GM19438 (cell line): ENCODE measurements at regions not wholly inside any gene's neighbourhood (a gene's known extent, or its start where the extent isn't known, plus 50 kb on each side); places are given as distances from the start of the nearest gene placed in this dataset.

Source experiments
- ATAC-seq: cut with Tn5 transposase; IDR thresholded peaks from one replicate; pipeline ENCODE4 v1.9.1; 2021; ENCODE audit warnings: low read depth; ENCODE audit not compliant: unreplicated experiment

- ATAC-seq: no peak
Measured at GRCh38 chr12:16766736-16767135, 160.8 kb upstream of the LMO3 start.

GRCh38 chr12:16763901-16764300, 157.9 kb upstream of the LMO3 start:
- ATAC-seq: no peak

DNA sequence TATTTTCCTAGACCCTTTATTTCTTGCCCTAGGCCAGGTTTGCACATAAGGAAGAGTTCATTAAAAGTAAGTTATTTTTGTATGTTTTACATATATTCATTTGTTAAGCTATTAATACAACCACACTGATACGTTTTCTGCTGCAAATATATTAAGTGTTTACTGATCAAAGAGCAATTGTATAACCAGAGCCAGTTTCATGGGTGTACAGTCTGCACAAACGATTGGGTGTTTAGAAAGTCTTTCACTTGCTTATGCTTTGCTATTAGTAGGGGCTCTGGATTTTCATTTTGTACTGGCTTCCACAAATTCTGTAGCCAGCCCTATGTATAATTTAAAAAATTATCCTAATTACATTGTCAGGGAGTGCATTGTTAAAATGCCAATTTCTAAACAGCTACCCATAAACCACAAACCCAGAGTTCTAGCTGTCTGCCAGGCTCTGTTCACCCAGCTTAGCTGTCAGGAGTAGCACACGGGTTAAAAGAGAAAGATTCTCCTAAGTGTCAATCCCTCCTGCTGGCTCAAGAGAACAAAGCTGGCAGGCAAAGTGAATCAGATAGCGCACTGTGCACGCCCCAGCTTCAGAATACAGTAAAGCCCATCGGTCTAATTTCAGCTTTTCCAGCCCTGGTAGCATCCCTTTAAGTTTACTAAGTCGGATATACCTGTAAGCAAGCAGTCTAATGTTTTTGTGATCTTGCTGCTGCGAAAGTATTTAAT, 151.0 kb upstream of the LMO3 start:
- ATAC-seq: no peak

DNA sequence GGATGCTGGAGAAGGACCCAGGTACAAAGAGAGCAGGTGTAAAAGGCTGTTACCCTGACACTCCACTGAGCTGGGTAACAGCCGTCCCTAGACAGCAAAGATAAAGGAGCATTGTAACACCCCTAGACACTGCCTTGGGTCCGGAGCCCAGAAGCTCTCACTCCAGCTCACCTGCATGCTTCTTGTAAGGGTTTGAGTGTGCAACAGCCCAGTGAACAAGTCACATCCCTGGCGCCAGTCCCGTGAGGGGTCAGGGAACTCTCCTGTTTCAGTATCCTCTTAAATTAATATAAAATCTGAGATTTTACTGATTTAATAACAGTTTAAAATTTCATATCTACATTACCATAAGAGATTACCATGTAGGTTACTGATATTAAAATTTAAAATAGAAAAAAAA, 124.8 kb upstream of the LMO3 start:
- ATAC-seq: no peak

GRCh38 chr12:16726879-16727278, 120.9 kb upstream of the LMO3 start:
- ATAC-seq: no peak

- no peak for ATAC-seq
Measured at GRCh38 chr12:16719713-16720416, 113.9 kb upstream of the LMO3 start.

GRCh38 chr12:16716928-16717327, 111.0 kb upstream of the LMO3 start:
- ATAC-seq: no peak

DNA sequence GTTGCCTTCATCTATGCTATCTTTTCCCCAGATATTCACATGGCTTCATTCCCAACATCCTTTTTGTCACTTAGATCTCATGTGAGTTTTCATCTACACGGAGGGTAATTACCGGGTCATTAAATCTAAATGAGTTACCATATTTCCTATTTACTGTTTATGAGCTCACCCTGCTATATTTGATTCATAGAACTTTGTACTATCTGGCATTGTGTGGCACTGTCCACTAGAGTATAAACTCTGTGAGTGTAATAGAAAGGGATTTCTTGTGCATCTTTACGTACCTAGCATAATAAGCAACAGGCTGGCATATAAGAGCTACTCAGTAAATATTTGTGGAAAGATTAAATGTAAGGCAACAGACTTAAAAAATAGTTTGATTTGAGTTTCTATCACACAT, 86.1 kb upstream of the LMO3 start:
- no peak for ATAC-seq

DNA sequence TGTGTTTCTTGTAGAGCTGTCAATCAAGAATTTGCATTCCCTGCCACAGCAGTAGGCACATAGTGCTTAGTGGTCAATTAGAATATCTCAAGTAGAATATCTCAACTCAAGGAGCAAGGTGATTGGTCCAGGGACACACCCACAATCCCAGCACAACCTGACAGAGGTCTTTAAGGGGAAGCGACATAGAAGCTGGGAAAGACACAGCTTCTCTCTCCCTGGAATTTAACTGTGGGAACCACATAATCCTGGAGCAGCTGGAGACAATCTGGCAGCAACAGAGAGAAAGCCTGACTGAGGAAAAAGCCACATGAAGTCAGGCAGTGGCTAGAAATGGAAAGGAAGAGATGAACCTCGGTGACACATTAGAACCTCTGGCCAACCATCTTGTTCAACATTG, 85.7 kb upstream of the LMO3 start:
- no peak for ATAC-seq

- ATAC-seq: no peak
Measured at GRCh38 chr12:16688200-16688599, 82.2 kb upstream of the LMO3 start.

- no peak for ATAC-seq
Measured at GRCh38 chr12:16685107-16685506, 79.1 kb upstream of the LMO3 start.

DNA sequence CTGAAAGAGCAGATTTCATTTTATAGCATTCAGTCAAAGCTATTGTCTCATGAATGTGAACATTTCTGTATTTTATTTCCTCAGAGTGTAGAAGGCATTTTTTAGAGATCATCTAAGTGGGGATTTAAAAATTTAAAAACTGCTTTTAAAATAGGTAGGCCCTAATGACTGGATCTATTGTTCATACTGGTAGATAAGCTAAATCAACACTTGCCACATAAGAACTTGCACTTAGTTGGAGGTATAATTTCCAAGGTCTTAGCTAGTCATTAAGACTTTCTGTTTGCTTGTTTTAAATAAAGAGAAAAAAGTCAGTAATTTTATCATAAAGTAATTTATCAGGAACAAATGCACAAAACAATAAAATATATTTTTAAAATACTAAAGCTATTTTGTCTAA, 75.2 kb upstream of the LMO3 start:
- no peak for ATAC-seq

- ATAC-seq: no peak
Measured at GRCh38 chr12:16675438-16675837, 69.5 kb upstream of the LMO3 start.

DNA sequence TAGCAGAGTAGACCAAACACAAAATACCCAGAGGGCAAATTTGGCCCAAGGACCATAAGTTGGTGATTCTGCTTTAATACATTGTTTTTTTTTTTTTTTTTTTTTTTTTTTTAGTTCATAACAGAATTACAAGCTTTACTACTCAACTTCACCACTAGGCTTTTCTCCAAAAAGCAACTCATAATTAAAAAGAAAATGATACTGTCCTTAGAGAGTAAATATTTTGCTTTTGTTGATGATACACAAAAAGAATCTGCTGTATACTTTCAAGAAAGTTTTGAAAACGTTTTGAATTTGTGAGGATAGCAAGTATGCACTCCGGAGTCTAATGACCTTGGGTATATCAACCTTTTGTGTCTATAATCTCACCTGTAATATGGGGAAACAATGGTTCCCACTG, 68.9 kb upstream of the LMO3 start:
- no peak for ATAC-seq

- no peak for ATAC-seq
Measured at GRCh38 chr12:16670456-16671050, 64.6 kb upstream of the LMO3 start.

- no peak for ATAC-seq
Measured at GRCh38 chr12:16669756-16670155, 63.8 kb upstream of the LMO3 start.

DNA sequence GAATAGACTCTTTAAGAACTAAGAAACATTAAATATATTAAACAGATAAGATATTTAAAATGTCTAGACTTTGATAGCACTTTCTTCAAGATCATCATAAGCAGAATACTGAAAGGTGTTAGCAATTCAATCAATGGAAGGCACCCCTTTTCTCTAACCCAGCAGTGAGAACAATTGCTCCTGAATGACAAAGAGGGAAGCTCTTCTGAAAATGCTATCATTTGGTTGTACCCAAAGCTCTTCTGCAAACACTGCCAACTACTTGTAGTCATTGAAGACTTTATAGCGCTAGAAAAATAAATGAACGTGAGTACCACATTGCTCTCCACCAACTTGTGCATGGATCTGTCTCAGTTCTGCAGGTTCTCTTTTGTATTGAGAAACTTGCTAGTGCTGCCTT, 62.2 kb upstream of the LMO3 start:
- ATAC-seq: no peak

DNA sequence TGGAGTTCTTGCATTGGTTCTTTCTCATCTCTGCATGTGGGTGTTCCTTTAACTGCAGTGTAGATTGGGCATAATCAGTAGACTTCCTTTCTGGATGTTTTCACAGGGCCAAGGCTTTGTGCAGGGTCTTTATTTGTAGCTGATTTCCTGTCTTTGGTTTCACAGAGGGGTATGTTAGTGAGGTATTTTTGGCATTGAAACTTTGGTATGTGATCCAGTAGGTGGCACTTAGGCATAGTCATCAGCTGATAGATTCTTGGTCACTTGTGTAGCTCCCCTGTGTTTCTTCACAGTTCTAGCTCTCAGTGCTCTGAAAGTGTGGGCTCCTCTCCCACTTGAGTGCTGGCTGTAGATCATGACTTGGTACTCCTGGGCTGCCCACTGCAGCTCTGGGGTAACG, 52.7 kb upstream of the LMO3 start:
- ATAC-seq: no peak
